CD4-positive, alpha-beta T cell treated with Interleukin-15 for 4 hours (primary cell): ENCODE measurements at regions not wholly inside any gene's neighbourhood (a gene's known extent, or its start where the extent isn't known, plus 50 kb on each side); places are given as distances from the start of the nearest gene placed in this dataset.
A peak's percentile ranks its signal among the peaks of the same experiment; 100 is the strongest.

Experiments used
- DNase-seq: peaks from one replicate; pipeline ENCODE4 v3.0.0-alpha.2; 2020; ENCODE audit warnings: low spot score

- no peak for DNase-seq
Observed at GRCh38 chr10:44326474-44327030, 58.3 kb downstream of the CXCL12 start.

- DNase-seq: no peak
Observed at GRCh38 chr10:44325596-44326307, 59.1 kb downstream of the CXCL12 start.

GRCh38 chr10:44325157-44325556 lies 59.7 kb downstream of the CXCL12 start:
- no peak for DNase-seq

GRCh38 chr10:44323838-44324237 lies 61.1 kb downstream of the CXCL12 start:
- no peak for DNase-seq

- no peak for DNase-seq
Observed at GRCh38 chr10:44322137-44322536, 62.8 kb downstream of the CXCL12 start.

GRCh38 chr10:44320756-44321155 lies 64.1 kb downstream of the CXCL12 start:
- no peak for DNase-seq

GRCh38 chr10:44317856-44318255 lies 67.0 kb downstream of the CXCL12 start:
- DNase-seq: no peak

- no peak for DNase-seq
Observed at GRCh38 chr10:44316922-44317215, 68.0 kb downstream of the CXCL12 start.

GRCh38 chr10:44316187-44316921 lies 68.5 kb downstream of the CXCL12 start:
- DNase-seq: no peak

GRCh38 chr10:44314802-44315460 lies 70.0 kb downstream of the CXCL12 start:
- DNase-seq: no peak

GRCh38 chr10:44313761-44314165 lies 71.1 kb downstream of the CXCL12 start:
- DNase-seq: no peak

- no peak for DNase-seq
Observed at GRCh38 chr10:44312401-44312800, 72.5 kb downstream of the CXCL12 start.

GRCh38 chr10:44311563-44312051 lies 73.3 kb downstream of the CXCL12 start:
- DNase-seq: no peak

GRCh38 chr10:44310762-44311562 lies 73.9 kb downstream of the CXCL12 start:
- DNase-seq: peak; percentile 61

GRCh38 chr10:44309939-44310761 lies 74.7 kb downstream of the CXCL12 start:
- DNase-seq: peak; percentile 12

GRCh38 chr10:44309361-44309760 lies 75.5 kb downstream of the CXCL12 start:
- DNase-seq: no peak

GRCh38 chr10:44308935-44309334 lies 76.0 kb downstream of the CXCL12 start:
- DNase-seq: no peak

- DNase-seq: no peak
Observed at GRCh38 chr10:44307691-44308090, 77.2 kb downstream of the CXCL12 start.

- no peak for DNase-seq
Observed at GRCh38 chr10:44306762-44307161, 78.1 kb downstream of the CXCL12 start.

- no peak for DNase-seq
Observed at GRCh38 chr10:44306147-44306710, 78.7 kb downstream of the CXCL12 start.
